H9 (cell line): ENCODE measurements at regions not wholly inside any gene's neighbourhood (a gene's known extent, or its start where the extent isn't known, plus 50 kb on each side); places are given as distances from the start of the nearest gene placed in this dataset.

ENCODE experiments used
- DNase-seq: peaks from one replicate; pipeline ENCODE4 v3.0.0-alpha.2; 2017
- H2AFZ ChIP-seq: one replicate; pipeline ENCODE4 v1.6.1; 2013; ENCODE audit warnings: mild to moderate bottlenecking, low read length, control low read depth, moderate library complexity
- H2AK5ac ChIP-seq: 2 replicates; pipeline ENCODE4 v1.6.1; 2013; ENCODE audit warnings: low read length, control low read depth, mixed read lengths; ENCODE audit not compliant: insufficient read length
- H2BK120ac ChIP-seq: one replicate; pipeline ENCODE4 v1.6.1; 2013; ENCODE audit warnings: low read depth, mild to moderate bottlenecking, low read length, control low read depth, inconsistent platforms; ENCODE audit not compliant: poor library complexity, severe bottlenecking
- H2BK12ac ChIP-seq: 2 replicates; pipeline ENCODE4 v1.6.1; 2013; ENCODE audit warnings: low read length, control low read depth, mixed read lengths, low read depth; ENCODE audit not compliant: insufficient read length
- H2BK15ac ChIP-seq: 2 replicates; pipeline ENCODE4 v1.6.1; 2013; ENCODE audit warnings: low read depth, low read length, control low read depth
- H2BK20ac ChIP-seq: one replicate; pipeline ENCODE4 v1.6.1; 2013; ENCODE audit warnings: low read depth, mild to moderate bottlenecking, low read length, control low read depth, inconsistent platforms; ENCODE audit not compliant: poor library complexity, severe bottlenecking
- H2BK5ac ChIP-seq: 2 replicates; pipeline ENCODE4 v1.6.1; 2013; ENCODE audit warnings: low read length, control low read depth, mixed read lengths; ENCODE audit not compliant: insufficient read length
- H3K14ac ChIP-seq: 2 replicates; pipeline ENCODE4 v1.6.1; 2013; ENCODE audit warnings: low read length, control low read depth; ENCODE audit not compliant: insufficient read depth
- H3K18ac ChIP-seq: 2 replicates; pipeline ENCODE4 v1.6.1; 2013; ENCODE audit warnings: low read depth, mild to moderate bottlenecking, mixed read lengths, low read length, control low read depth; ENCODE audit not compliant: insufficient read length
- H3K23ac ChIP-seq: 2 replicates; pipeline ENCODE4 v1.6.1; 2013; ENCODE audit warnings: low read length, control low read depth, mixed read lengths, low read depth; ENCODE audit not compliant: insufficient read length
- H3K23me2 ChIP-seq: 2 replicates; pipeline ENCODE4 v1.6.1; 2013; ENCODE audit warnings: low read depth, mild to moderate bottlenecking, mixed read lengths, low read length, control low read depth; ENCODE audit not compliant: insufficient read length, poor library complexity, severe bottlenecking
- H3K27ac ChIP-seq: 2 replicates; pipeline ENCODE4 v1.5.1; 2013; ENCODE audit warnings: low read length, control low read depth, mixed read lengths, low read depth; ENCODE audit not compliant: insufficient read length
- H3K27me3 ChIP-seq: 2 replicates; pipeline ENCODE4 v1.6.1; 2013; ENCODE audit warnings: low read length, control low read depth, inconsistent platforms; ENCODE audit not compliant: insufficient read depth
- H3K4ac ChIP-seq: 2 replicates; pipeline ENCODE4 v1.6.1; 2013; ENCODE audit warnings: low read depth, mild to moderate bottlenecking, control low read depth, inconsistent platforms, low read length, moderate library complexity
- H3K4me1 ChIP-seq: 2 replicates; pipeline ENCODE4 v1.6.1; 2013; ENCODE audit warnings: low read length, control low read depth, inconsistent platforms; ENCODE audit not compliant: insufficient read depth
- H3K4me2 ChIP-seq: 2 replicates; pipeline ENCODE4 v1.6.1; 2013; ENCODE audit warnings: low read length, control low read depth, mixed read lengths; ENCODE audit not compliant: insufficient read length, insufficient read depth
- H3K56ac ChIP-seq: 2 replicates; pipeline ENCODE4 v1.6.1; 2013; ENCODE audit warnings: low read depth, mild to moderate bottlenecking, mixed read lengths, low read length, control low read depth; ENCODE audit not compliant: insufficient read length
- H3K79me1 ChIP-seq: 2 replicates; pipeline ENCODE4 v1.6.1; 2013; ENCODE audit warnings: low read depth, mild to moderate bottlenecking, moderate library complexity, low read length, control low read depth, inconsistent platforms; ENCODE audit not compliant: insufficient read depth, poor library complexity, severe bottlenecking
- H3K79me2 ChIP-seq: 2 replicates; pipeline ENCODE4 v1.6.1; 2013; ENCODE audit warnings: low read length, control low read depth, inconsistent platforms; ENCODE audit not compliant: insufficient read depth
- H3K9ac ChIP-seq: 2 replicates; pipeline ENCODE4 v1.6.1; 2013; ENCODE audit warnings: low read length, control low read depth, mixed read lengths; ENCODE audit not compliant: insufficient read length; ENCODE audit errors: extremely low read depth
- H3K9me3 ChIP-seq: one replicate; pipeline ENCODE4 v1.6.1; 2013; ENCODE audit warnings: low read depth, low read length, inconsistent platforms; ENCODE audit not compliant: control insufficient read depth
- H3T11ph ChIP-seq: one replicate; pipeline ENCODE4 v1.6.1; 2013; ENCODE audit warnings: mild to moderate bottlenecking, low read length, control low read depth, inconsistent platforms
- H4K20me1 ChIP-seq: one replicate; pipeline ENCODE4 v1.6.1; 2013; ENCODE audit not compliant: control insufficient read depth, insufficient read length, insufficient read depth
- H4K5ac ChIP-seq: 2 replicates; pipeline ENCODE4 v1.6.1; 2013; ENCODE audit warnings: low read depth, mild to moderate bottlenecking, mixed read lengths, low read length, control low read depth; ENCODE audit not compliant: insufficient read length
- H4K8ac ChIP-seq: replicated peaks from 2 replicates; pipeline ENCODE4 v1.6.1; 2013; ENCODE audit warnings: low read length, control low read depth, mixed read lengths, low read depth; ENCODE audit not compliant: insufficient read length
- H4K91ac ChIP-seq: 2 replicates; pipeline ENCODE4 v1.6.1; 2013; ENCODE audit warnings: low read depth, mild to moderate bottlenecking, moderate library complexity, mixed read lengths, low read length, control low read depth; ENCODE audit not compliant: insufficient read length
- H3K27ac Mint-ChIP-seq, 3 experiments: 2 replicates in 2 of 3; 3 replicates in 1 of 3; pipeline ENCODE4 v1.8.0; 2020 to 2021; ENCODE audit warnings: mixed read lengths in 3 of 3, mild to moderate bottlenecking in 1 of 3, moderate library complexity in 1 of 3
- H3K27me3 Mint-ChIP-seq: 2 replicates; pipeline ENCODE4 v1.8.0; 2021; ENCODE audit warnings: low read depth, mild to moderate bottlenecking, moderate library complexity, mixed read lengths
- H3K36me3 Mint-ChIP-seq, 3 experiments: 2 replicates in 2 of 3; 3 replicates in 1 of 3; pipeline ENCODE4 v1.8.0; 2020 to 2021; ENCODE audit warnings: low read depth in 3 of 3, mixed read lengths in 3 of 3; ENCODE audit not compliant: insufficient read depth in 1 of 3
- H3K4me1 Mint-ChIP-seq, 2 experiments: 2 replicates each; pipeline ENCODE4 v1.8.0; 2020; ENCODE audit warnings: mixed read lengths in 2 of 2
- H3K4me3 Mint-ChIP-seq, 2 experiments: 2 replicates in 1 of 2; 3 replicates in 1 of 2; pipeline ENCODE4 v1.8.0; 2020 to 2021; ENCODE audit warnings: mild to moderate bottlenecking in 2 of 2, mixed read lengths in 2 of 2, moderate library complexity in 1 of 2
- H3K9me3 Mint-ChIP-seq, 2 experiments: 2 replicates in 1 of 2; 3 replicates in 1 of 2; pipeline ENCODE4 v1.8.0; 2020; ENCODE audit warnings: mild to moderate bottlenecking in 2 of 2, mixed read lengths in 2 of 2, moderate library complexity in 1 of 2
- WGBS: extraction: QIAGEN DNeasy Blood & Tissue Kit; methylation state at CpG from one replicate; pipeline ENCODE4 v1.1.7; 2013; ENCODE audit warnings: missing lambda C conversion rate, low lambda C conversion rate, mixed read lengths; ENCODE audit not compliant: insufficient read length; ENCODE audit errors: extremely low coverage; 5-methylcytosine and 5-hydroxymethylcytosine counted together
- TF ChIP-seq, protein P1 (sequence below): fragments of 200-600 bp; sonication (generic); conservative IDR thresholded peaks from 3 replicates; pipeline ENCODE4 v1.8.0; 2021; ENCODE audit warnings: antibody characterized with exemption, mild to moderate bottlenecking

DNA sequence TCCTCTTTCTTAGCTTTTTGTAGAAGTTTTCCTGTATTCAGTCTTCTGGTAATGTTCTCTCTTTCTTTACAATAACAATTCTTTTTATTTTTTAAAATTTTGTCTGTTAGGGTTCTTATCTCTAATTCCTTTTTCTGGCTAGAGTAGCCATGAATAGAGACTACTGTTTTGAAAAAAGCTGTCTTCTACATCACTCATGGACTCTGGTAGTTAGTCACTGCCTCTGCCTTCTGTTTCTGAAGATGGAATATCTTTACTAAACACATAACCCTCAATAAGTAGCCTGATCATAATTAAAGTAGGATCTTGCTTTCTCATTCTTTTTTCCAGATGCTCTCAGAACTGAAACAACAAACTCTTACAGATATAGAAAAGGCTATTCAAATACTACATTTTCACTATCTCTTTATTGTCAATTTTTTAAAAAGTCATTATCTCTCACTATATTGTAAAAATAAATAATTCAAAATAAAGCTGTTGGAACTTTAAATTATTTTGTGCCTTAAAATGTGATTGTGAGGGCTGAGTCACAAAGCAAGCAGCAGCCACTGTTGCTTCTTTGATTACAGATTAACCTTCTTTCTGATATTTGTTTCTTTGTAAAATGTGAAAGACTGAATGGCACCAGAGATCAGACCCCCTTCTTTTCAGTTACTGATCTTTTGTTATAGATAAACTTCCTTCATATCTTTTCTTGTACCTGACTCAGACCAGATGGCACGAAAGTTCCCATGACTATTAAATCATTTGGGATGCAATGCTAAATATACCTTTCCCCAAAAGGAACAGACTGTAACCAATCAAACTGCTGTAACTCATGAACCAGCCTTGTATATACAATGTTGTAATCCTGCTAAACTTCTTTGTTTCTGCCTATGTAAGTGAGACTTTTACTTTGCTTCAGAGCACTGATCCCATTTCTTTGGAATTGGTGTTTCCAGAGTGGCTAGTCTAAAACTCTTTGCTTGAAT, 1159.5 kb downstream of the IGSF11 start:
- H3K4me1 ChIP-seq, result no peaks in the 10 kb centered on the region; the same call in 1 of the 2 replicates
- Mint-ChIP-seq H3K9me3 (no peaks in the 10 kb centered on the region), H3K36me3 (no peaks in the 10 kb centered on the region), H3K4me3 (no peak overlapping the region), H3K27me3 (no peaks in the 10 kb centered on the region), H3K4me1 (peaks cover 8 to 15% of the 10 kb centered on the region in 2 experiments), H3K27ac (no peak overlapping the region; a peak in 1 of 7 replicates)
- H3K9me3 ChIP-seq, result no peaks in the 10 kb centered on the region
- no CpG with 5 or more reads among the region's 1 CpG for WGBS
- TF ChIP-seq, protein P1, sequence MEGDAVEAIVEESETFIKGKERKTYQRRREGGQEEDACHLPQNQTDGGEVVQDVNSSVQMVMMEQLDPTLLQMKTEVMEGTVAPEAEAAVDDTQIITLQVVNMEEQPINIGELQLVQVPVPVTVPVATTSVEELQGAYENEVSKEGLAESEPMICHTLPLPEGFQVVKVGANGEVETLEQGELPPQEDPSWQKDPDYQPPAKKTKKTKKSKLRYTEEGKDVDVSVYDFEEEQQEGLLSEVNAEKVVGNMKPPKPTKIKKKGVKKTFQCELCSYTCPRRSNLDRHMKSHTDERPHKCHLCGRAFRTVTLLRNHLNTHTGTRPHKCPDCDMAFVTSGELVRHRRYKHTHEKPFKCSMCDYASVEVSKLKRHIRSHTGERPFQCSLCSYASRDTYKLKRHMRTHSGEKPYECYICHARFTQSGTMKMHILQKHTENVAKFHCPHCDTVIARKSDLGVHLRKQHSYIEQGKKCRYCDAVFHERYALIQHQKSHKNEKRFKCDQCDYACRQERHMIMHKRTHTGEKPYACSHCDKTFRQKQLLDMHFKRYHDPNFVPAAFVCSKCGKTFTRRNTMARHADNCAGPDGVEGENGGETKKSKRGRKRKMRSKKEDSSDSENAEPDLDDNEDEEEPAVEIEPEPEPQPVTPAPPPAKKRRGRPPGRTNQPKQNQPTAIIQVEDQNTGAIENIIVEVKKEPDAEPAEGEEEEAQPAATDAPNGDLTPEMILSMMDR, result no peak
- no peaks in the 10 kb centered on the region for H3K79me1 ChIP-seq
- no peaks in the 10 kb centered on the region for H3K27me3 ChIP-seq
- no peak overlapping the region for H3K23ac ChIP-seq
- no peak overlapping the region for H2AK5ac ChIP-seq
- H2BK120ac ChIP-seq, result no peak overlapping the region
- H2BK12ac ChIP-seq, result no peak overlapping the region
- H4K20me1 ChIP-seq, result no peaks in the 10 kb centered on the region
- H4K91ac ChIP-seq, result no peak overlapping the region
- no peak overlapping the region for H3K9ac ChIP-seq
- H2BK15ac ChIP-seq, result no peak overlapping the region
- DNase-seq, result no peak
- H3K18ac ChIP-seq, result no peak overlapping the region
- H3K23me2 ChIP-seq, result no peaks in the 10 kb centered on the region
- no peak overlapping the region for H3K4ac ChIP-seq
- no peak overlapping the region for H3K14ac ChIP-seq
- H3T11ph ChIP-seq, result no peak overlapping the region
- no peak overlapping the region for H2AFZ ChIP-seq
- no peak overlapping the region for H2BK5ac ChIP-seq
- no peak overlapping the region for H3K4me2 ChIP-seq
- H3K56ac ChIP-seq, result no peak overlapping the region
- no peak overlapping the region for H4K5ac ChIP-seq
- H3K79me2 ChIP-seq, result no peaks in the 10 kb centered on the region
- no peak overlapping the region for H2BK20ac ChIP-seq
- no peak overlapping the region for H4K8ac ChIP-seq
- H3K27ac ChIP-seq, result no peak overlapping the region
